Gastroesophageal sphincter (tissue), 4 donors: ENCODE measurements at regions not wholly inside any gene's neighbourhood (a gene's known extent, or its start where the extent isn't known, plus 50 kb on each side); places are given as distances from the start of the nearest gene placed in this dataset.
"Not testable (repeated sequence)": the region's sequence is repeated elsewhere in the genome, so short reads cannot be mapped to it uniquely, and the experiment has no call there.

Experiments
- ATAC-seq: fragments of 150-250 bp; one replicate; pipeline ENCODE4 v1.9.1; 2016; ENCODE audit warnings: mild to moderate bottlenecking, moderate library complexity
- H3K27ac ChIP-seq, 4 donors: fragments of 200-600 bp; sonication (generic) in 3 of 4; 1 replicate in 3 of 4; 2 replicates in 1 of 4; pipeline ENCODE4 v1.5.1; 2016 to 2019
- H3K27me3 ChIP-seq: fragments of 200-600 bp; sonication (generic); one replicate; pipeline ENCODE4 v1.5.1; 2019
- H3K36me3 ChIP-seq, 2 donors: fragments of 200-600 bp; sonication (generic); one replicate each; pipeline ENCODE4 v1.5.1; 2019; ENCODE audit warnings: control low read depth in 1 of 2
- H3K4me1 ChIP-seq, 3 donors: fragments of 200-600 bp; sonication (generic); 1 replicate in 2 of 3; 2 replicates in 1 of 3; pipeline ENCODE4 v1.5.1; 2016 to 2019; ENCODE audit warnings: control low read depth in 2 of 3
- H3K4me3 ChIP-seq, 2 donors: fragments of 200-600 bp; sonication (generic); one replicate each; pipeline ENCODE4 v1.5.1; 2019; ENCODE audit warnings: mild to moderate bottlenecking in 1 of 2, moderate library complexity in 1 of 2
- H3K9me3 ChIP-seq, 3 donors: fragments of 200-600 bp; sonication (generic); one replicate each; pipeline ENCODE4 v1.5.1; 2017 to 2019; ENCODE audit warnings: control low read depth in 2 of 3
- EP300 ChIP-seq: sonication (generic); formaldehyde crosslinking; IDR thresholded peaks from one replicate; pipeline ENCODE4 v1.6.1; 2017; ENCODE audit warnings: antibody characterized with exemption, mild to moderate bottlenecking
- POLR2A ChIP-seq, 2 donors: fragments of 450-650 bp; IDR thresholded peaks; one replicate each; pipeline ENCODE4 v1.6.1; 2017; ENCODE audit warnings: antibody characterized with exemption in 2 of 2, mild to moderate bottlenecking in 2 of 2, moderate library complexity in 1 of 2
- POLR2AphosphoS5 ChIP-seq: sonication (generic); formaldehyde crosslinking; IDR thresholded peaks from one replicate; pipeline ENCODE4 v1.6.1; 2017; ENCODE audit warnings: antibody characterized with exemption
- WGBS, 2 donors: methylation state at CpG; one replicate each; pipeline ENCODE4 v1.1.5; 2018; ENCODE audit warnings: low coverage in 1 of 2; 5-methylcytosine and 5-hydroxymethylcytosine counted together
- TF ChIP-seq, protein P1 (sequence below), 4 experiments: fragments of 200-600 bp in 2 of 4; fragments of 450-650 bp in 2 of 4; sonication (generic) in 1 of 4; IDR thresholded peaks; one replicate each; pipeline ENCODE4 v1.5.1; 2017 to 2019; ENCODE audit warnings: antibody characterized with exemption in 4 of 4, mild to moderate bottlenecking in 2 of 4, moderate library complexity in 2 of 4

DNA sequence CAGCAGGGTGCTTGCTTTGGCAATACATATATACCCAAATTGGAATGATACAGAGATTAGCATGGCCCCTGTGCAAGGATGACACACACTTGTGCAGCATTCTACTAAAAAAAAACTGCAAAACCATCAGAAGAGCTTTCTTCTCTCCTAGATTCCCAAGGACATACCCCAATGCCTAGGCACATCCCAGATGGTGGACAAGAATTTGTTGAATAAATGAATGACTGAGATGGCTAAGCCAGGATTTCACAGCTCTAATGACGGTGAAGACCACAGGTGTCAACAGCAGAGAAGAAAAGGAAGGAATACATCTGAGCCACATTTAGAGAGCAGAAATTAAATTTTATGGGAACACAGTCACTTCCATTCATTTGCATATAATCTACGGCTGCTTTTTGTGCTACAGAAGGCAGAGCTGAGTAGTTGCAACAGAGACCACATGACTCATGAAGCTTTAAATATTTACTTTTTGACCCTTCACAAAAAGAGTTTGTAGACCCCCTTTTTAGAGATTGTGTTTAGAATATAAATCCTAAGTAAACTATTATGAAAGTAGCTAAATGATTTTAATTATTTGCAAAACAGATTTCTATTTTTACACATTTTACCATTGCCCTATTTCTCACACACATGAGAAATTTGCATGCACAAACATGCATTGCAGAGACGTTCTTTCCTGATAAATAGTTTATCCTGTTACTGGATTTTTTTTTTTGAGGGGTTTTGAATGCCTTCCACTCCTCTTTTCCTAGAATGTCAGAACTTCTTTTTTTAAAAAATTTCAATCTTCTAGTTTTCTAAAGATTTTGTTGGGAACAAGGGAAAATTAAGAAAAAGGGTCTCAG is 119.0 kb downstream of the PMAIP1 start:
- H3K9me3 ChIP-seq: no peaks in the 10 kb centered on the region
- 37 to 68% methylated on average over 2 to 3 of the region's 3 CpGs for WGBS, 2 donors
- TF ChIP-seq, protein P1, sequence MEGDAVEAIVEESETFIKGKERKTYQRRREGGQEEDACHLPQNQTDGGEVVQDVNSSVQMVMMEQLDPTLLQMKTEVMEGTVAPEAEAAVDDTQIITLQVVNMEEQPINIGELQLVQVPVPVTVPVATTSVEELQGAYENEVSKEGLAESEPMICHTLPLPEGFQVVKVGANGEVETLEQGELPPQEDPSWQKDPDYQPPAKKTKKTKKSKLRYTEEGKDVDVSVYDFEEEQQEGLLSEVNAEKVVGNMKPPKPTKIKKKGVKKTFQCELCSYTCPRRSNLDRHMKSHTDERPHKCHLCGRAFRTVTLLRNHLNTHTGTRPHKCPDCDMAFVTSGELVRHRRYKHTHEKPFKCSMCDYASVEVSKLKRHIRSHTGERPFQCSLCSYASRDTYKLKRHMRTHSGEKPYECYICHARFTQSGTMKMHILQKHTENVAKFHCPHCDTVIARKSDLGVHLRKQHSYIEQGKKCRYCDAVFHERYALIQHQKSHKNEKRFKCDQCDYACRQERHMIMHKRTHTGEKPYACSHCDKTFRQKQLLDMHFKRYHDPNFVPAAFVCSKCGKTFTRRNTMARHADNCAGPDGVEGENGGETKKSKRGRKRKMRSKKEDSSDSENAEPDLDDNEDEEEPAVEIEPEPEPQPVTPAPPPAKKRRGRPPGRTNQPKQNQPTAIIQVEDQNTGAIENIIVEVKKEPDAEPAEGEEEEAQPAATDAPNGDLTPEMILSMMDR (IDR thresholded peaks at IDR 0.05): no peak
- no peak for TF ChIP-seq POLR2A (IDR thresholded peaks at IDR 0.05)
- TF ChIP-seq POLR2AphosphoS5: no peak
- TF ChIP-seq EP300: no peak
- no peaks in the 10 kb centered on the region for H3K27me3 ChIP-seq
- ATAC-seq: no peak
- H3K4me1 ChIP-seq: peaks cover 0 to 42% (median 0%) of the 10 kb centered on the region in 3 donors
- H3K36me3 ChIP-seq: no peaks in the 10 kb centered on the region
- H3K4me3 ChIP-seq: no peak overlapping the region
- H3K27ac ChIP-seq: no peak overlapping the region

DNA sequence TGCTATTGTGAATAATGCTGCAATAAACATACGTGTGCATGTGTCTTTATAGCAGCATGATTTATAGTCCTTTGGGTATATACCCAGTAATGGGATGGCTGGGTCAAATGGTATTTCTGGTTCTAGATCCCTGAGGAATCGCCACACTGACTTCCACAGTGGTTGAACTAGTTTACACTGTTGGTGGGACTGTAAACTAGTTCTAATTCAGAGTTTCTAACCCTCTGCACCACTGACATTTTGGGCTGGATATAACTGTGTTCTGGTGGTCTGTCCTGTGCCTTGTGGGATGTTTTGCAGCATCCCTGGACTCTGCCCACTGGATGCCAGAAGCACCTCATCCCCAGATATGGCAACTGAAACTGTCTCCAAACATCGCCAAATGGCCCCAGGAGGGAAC is 118.3 kb downstream of the PMAIP1 start:
- WGBS, 2 donors: 83 to 100% methylated on average over 1 of the region's 3 CpGs
- H3K27me3 ChIP-seq, H3K4me3 ChIP-seq, H3K9me3 ChIP-seq, ATAC-seq, H3K27ac ChIP-seq, H3K36me3 ChIP-seq: not testable (repeated sequence)
- peaks cover 0 to 37% (median 0%) of the 10 kb centered on the region in 3 donors for H3K4me1 ChIP-seq

DNA sequence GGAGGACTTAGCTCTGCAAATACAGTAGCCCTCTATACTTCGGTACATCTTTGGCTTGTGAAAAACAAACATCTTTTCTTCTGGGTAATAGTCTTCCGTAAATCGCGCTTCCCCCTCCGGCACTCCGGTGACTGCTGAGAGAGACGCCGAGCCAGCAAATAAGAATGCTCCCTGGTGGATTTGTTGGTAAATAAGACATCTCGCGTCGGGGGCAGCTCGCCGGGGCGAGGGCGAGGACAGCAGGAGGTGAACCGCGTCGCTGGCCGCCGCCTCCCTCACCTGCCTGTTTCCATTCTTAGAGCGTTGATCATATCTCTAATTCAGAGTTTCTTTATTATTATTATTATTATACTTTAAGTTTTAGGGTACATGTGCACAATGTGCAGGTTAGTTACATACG is 117.6 kb downstream of the PMAIP1 start:
- TF ChIP-seq POLR2A (IDR thresholded peaks at IDR 0.05) (no peak), POLR2AphosphoS5 (no peak)
- TF ChIP-seq, protein P1 (IDR thresholded peaks at IDR 0.05): no peak
- Histone ChIP-seq H3K27me3 (no peaks in the 10 kb centered on the region), H3K9me3 (no peaks in the 10 kb centered on the region), H3K36me3 (no peaks in the 10 kb centered on the region), H3K4me3 (no peak overlapping the region), H3K4me1 (peaks cover 0 to 30% (median 0%) of the 10 kb centered on the region in 3 donors), H3K27ac (no peak overlapping the region)
- 97 to 99% methylated on average over 12 to 15 of the region's 22 CpGs for WGBS, 2 donors
- no peak for ATAC-seq

DNA sequence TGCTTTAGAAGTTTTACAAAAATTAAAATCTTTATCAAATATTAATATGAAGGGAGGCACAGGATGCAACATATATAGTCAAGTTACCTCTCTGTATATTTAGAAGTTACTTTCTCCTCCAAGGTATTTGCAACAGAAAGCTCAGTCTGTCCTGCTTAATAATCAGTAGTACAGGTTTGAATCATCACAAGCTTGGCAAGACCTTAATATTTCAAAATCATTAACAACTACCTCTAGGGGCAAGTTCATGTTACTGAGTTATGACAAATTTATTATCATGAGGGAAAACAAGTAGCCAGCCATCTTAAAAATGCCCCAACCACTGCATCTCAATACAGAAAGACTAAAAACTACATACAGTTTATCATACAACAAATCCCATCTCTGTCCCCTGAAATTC is 116.0 kb downstream of the PMAIP1 start:
- not testable (repeated sequence) for H3K4me3 ChIP-seq, H3K27ac ChIP-seq, H3K36me3 ChIP-seq, ATAC-seq, H3K27me3 ChIP-seq, H3K9me3 ChIP-seq
- peaks cover 0 to 18% (median 0%) of the 10 kb centered on the region in 3 donors for H3K4me1 ChIP-seq

DNA sequence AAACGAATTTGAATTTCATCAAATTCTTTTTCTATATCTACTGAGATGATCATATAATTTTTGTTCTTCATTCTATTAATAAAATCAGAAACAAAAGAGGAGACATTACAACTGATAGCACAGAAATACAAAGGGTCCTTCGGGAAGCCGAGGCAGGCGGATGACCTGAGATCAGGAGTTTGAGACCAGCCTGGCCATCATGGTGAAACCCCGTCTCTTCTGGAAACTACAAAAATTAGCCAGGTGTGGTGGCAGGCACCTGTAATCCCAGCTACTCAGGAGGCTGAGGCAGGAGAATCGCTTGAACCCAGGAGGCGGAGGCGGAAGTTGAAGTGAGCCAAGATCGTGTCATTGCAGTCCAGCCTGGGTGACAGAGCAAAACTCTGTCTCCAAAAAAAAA is 113.4 kb downstream of the PMAIP1 start:
- H3K4me3 ChIP-seq, H3K27ac ChIP-seq, H3K27me3 ChIP-seq, H3K4me1 ChIP-seq, ATAC-seq, H3K36me3 ChIP-seq, H3K9me3 ChIP-seq: not testable (repeated sequence)
- 75 to 83% methylated on average over 4 to 7 of the region's 9 CpGs for WGBS, 2 donors

DNA sequence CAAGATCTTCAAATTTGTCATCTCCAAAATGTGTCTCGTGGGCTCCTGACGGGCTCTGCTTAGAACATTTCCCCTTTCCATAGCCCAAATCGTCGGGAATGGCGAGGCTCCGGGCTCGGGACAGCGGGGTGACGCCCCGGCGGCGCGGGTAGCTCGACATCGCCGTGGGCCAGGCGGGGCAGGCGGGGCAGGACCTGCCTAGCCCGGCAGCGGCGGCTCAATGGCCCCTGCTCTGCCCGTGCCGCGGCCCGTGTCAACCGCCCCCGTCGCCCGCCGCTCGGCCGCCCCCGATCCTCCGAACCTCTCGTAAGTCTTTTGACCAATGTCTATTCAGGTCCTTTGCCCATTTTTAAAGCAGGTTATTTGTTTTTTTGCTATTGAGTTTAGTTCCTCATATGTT is 111.2 kb downstream of the PMAIP1 start:
- no peaks in the 10 kb centered on the region for H3K27me3 ChIP-seq
- TF ChIP-seq POLR2AphosphoS5: no peak
- TF ChIP-seq, protein P1 (IDR thresholded peaks at IDR 0.05): no peak
- TF ChIP-seq POLR2A (IDR thresholded peaks at IDR 0.05): no peak
- no peak for TF ChIP-seq EP300
- H3K4me1 ChIP-seq: no peaks in the 10 kb centered on the region
- no peak overlapping the region for H3K4me3 ChIP-seq
- no peaks in the 10 kb centered on the region for H3K36me3 ChIP-seq
- 90% methylated on average over 3 of the region's 35 CpGs; no CpG with 5 or more reads in 1 of the 2 donors for WGBS, 2 donors
- ATAC-seq: no peak
- H3K27ac ChIP-seq: no peak overlapping the region
- no peaks in the 10 kb centered on the region for H3K9me3 ChIP-seq
